ENCODE measurements at regions not wholly inside any gene's neighbourhood (a gene's known extent, or its start where the extent isn't known, plus 50 kb on each side); places are given as distances from the start of the nearest gene placed in this dataset.

DNA sequence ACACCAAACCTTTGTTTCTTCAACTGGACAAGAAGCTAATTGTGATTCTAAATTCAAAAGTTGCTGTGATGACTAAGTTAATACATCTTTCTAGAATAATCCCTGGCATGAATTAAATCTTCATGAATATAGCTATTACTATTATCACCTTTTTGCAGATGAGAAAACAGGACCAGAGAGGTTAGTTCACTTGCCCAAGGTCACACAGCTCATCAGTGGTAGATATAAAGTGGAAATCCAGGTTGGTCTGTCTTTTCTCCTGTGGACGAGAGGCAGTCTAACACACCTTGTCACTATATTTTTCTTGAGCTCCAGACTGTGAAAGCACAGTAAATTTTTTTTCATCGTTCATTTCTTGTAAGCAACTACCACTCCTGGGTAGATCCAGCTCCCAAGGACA, 247.6 kb upstream of the LRTM1 start:
- DNase-seq (ENCODE audit: low spot score) = no peak

DNA sequence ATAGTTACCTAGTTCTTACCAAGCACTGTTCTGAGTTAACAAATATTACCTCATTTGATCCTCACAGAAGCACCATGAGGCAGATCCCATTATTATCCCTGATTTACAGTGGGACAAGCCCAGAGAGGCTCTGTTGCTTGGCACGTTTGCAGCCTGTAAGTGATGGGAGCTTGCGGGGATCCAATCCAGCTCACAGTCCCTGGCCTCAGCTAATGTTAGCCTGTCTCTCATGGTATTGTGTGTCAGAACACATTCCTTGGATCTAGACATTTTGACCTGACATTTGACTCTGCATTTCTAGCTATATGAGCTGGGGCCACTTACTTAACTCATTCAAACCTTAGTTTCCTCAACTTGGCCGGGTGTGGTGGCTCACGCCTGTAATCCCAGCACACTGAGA, 246.9 kb upstream of the LRTM1 start:
- DNase-seq (ENCODE audit: low spot score) = no peak

DNA sequence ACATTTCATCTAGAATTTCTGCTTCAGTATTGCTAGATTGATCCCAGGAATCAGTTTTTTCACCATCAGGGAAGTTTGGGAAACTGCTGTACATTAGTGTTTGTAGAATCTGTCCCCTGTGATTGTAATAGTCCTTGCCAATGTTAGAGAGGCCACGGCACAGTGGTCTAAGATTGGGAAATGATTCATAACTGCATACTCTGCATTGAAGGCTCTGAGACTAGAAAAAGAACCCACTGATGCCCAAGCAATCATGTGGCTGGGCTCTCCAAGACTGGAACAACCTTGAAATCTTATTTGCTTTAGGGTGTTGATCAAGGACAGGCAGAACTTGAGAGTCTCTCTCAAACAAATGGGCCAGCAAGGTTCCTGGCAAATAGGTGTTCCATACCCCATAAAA, 245.6 kb upstream of the LRTM1 start:
- no peak for DNase-seq (ENCODE audit: low spot score)

DNA sequence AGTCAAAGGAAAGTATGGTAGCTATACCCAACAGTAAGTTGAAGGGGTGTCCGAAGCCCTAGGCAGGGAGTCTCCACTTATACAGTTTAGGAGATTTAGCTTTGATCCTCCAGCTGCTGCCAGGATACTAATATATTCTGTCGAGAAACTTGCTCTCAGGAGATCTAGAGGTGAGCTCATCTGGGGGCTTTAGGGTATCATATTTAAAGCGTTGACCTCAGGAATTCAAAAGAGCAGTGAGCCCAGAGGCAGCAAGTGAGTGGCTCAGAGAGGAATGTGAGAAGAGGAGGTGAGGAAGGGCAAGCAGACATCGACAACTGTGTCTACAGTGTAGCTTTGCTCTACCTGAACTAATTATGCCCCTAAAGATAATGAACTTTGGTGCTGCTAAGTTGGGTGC, 245.1 kb upstream of the LRTM1 start:
- DNase-seq (ENCODE audit: low spot score) = no peak

DNA sequence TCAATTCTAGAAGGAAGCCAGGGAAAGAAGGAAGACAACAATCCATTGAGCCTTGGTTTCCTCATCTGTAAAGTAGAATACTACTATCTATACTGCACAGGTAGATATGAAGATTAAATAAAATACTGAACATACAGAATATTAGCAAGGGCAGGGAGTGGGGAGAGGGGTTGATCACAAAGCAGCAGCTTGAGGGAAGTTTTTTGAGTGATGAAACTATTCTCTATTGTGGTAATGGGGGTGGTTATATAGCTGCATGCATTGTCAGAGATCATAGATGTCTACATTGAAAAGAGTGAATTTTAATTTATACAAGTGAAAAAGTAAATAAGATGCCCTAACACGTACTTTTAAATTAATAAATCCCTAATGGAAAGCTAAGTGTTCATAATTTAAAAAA, 242.6 kb upstream of the LRTM1 start:
- no peak for DNase-seq (ENCODE audit: low spot score)

DNA sequence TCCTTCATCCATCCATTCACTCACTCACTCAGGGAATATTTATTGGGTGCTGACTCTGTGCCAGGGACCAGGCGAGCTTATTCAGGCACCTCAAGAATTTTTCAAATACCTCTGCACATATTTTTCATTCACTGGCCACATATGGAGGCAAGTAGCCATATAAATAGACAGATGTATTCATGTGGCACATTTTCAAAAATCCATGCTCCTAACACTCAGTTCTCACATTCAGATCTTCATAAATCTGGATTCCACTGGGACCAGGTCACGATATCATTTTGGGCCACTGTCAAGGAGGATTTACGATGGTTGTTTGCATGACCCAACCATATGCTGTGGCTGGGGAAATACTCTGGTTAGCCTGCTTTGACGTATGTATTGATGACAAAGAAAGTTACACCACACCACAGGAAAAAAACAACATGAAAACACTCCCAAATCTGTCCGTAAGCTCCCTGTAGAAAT, 241.8 kb upstream of the LRTM1 start:
- DNase-seq (ENCODE audit: low spot score) = no peak

DNA sequence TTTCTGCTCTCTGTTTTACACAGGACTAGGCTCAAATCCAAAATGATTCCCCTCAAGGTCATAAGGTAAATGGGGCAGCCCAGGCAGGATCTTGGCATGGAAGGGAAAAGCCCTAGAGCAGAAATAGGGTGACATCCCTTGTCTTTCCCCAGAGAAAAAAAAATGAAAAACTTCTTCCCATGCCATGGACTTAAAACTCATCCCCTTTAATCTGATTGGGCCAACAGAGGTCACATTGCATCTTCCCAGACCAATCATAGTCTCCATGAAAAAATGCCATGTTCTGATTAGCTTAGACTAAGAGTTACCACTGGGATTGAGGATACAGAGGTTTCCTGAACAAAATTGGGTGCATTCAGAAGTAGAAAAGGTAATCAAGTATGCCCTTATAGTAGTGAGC, 241.3 kb upstream of the LRTM1 start:
- no peak for DNase-seq (ENCODE audit: low spot score)

DNA sequence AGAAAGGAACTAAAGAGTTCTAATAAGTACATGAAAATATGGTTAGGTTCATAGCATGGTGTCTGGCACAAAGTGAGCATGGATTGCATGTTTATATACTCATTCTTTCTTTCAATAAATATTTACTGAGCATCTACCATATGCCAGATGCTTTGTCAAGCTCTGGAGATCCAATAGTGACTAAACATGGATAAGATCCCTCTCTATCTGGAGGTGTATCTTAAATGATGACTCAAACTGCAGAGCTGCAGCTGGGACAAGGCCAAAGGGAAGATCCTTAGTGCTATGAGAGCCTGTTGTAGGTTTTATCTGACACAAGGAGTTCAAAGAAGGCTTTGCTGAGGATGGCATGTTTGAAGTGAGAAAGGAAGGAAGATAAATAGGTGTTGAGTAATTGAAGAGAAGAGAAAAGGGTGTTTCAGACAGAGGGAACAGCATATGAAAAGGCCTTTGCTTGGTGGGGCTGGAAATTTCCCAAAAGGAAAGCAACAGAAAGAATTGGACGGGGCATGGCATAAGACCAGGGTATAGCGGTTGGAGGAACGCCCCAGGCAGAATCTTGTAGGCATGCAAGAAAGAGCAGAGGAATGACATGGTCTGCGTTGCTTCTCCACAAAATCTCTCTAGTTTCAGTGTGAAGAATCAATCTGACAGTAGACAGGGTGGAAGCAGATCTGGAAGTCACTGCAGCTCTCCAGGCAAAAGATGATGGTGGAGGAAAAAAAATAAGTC, 239.9 kb upstream of the LRTM1 start:
- DNase-seq (ENCODE audit: low spot score) = no peak

DNA sequence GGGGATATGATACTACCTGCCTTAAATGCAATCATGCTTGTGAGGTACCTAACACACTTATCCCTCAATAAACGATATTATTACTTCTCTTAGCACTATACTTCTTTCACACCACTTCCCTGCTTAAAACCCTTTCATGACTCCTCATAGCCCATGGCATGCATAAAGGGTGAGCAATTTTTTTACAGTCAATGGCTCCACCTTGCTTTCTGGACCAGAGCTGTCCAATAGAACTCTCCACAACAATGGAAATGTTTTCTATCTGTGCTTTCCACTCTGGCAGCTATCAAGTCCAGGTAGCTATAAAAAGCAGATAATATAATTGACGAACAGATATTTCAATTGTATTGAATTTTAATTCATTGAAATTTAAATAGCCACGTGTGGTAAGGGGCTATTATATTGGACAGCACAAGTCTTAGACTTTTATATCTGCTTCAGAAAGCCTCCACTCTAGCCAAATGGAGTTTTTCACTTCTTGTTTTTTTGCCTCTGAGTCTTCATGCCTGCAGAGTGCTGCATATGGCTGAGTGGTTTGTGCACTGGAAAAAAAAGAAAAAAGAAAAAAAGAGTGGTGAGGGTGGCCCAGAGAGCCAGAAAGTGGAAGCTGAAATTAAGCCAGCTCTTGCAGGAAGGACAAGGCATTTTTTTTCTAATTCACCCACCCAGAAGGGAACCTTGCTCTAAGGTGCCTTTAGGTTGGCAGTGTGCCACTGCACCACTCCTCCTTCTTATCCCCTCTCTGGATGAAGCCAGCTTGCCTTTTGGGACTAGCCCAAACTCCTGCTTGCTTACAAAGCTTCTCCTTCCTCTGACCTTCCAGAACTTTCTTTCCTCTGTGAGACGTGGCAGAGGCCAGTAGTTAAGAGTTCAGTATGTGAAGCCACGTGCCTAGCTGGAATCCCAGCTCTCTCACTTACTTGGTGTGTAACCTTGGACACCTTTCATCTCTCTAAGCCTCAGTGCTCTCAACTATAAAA, 239.0 kb upstream of the LRTM1 start:
- DNase-seq (ENCODE audit: low spot score) = no peak

DNA sequence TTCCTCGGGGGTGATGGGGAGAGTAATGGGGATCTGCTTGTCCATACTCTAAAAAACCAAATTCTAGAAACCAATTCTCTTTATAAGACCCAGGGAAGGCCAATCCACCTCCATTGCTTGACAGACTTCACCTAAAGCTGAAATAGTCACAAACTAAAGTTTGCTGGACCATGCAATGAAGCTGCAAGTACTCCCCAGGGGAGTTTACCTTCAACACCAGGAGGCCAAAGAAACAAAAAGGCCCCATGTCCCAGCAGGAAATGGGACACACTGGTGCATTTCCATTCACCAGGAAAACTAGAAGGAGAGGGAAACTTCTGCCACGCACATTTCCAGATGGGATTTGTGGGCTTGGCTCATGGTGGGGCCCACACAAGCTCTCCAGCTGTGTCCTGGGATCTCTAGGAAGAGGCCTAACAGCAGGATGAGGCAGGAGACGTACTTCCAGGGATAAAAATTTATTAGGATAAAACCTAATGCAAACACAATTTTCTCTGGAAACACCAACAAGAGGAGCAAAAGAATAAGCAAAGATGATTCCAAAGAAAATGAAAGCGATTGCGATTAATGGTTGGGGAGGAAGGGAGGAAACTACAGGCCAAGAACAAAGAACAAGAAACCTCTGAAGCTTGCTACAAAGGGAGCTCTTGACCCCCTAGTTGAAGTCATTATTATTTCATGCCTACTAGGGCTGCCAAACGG, 238.0 kb upstream of the LRTM1 start:
- no peak for DNase-seq (ENCODE audit: low spot score)

DNA sequence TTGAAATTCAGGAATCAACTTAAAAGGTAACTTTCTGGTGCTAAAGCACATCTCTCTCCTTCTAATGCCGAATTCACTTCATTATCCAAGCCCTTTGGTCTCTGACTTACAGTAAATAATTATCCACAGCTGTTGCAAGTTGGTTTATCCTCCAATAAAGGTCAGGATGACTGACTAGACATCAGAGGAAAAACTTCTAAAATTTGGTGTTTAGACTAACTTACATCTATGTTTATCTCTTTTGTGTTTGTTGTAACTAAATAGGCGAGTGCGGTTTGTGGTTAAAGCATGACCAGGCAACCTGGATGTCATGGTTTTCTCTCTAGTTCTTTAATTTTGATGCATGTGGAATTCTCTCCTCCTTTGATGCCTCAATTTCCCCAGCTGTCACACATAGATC, 237.4 kb upstream of the LRTM1 start:
- DNase-seq (ENCODE audit: low spot score) = no peak

DNA sequence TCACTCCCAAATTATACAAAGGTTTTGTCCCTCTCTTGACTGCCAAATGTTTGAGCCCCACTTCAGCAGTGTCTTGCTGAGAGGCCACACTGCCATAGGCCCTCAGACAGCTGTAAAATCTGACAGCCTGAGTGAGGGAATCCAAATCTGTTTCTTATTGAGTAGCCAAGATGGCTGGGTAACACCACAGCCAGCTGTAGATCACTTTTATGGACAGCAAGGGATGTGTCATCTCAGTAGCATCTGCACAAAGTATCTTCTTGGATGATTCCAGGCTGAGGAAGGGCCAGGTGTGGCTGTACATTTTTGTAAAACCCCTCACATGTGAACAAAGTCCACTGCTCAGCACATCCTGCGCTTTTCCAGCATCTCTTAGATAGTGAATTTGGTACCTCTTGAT, 237.0 kb upstream of the LRTM1 start:
- DNase-seq (ENCODE audit: low spot score) = no peak

DNA sequence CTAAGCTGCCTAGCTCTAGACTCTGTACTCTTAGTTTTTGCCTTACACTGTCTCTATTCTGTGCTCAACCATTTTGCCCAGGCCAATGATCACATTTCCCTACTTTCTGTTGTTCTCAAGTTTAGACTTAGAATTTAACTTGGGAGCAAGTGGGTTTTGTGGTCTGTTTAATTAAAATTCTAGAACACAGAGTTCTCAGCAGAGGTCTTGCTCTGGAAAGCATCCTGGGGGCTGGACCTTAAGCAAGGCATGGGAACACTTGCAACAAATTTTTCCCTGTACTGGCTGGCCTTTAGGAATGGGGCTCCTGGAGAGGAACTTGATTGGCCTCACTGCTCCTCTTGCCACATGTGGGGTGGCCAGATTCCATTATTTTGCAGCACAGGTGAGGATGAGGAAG, 236.3 kb upstream of the LRTM1 start:
- no peak for DNase-seq (ENCODE audit: low spot score)

DNA sequence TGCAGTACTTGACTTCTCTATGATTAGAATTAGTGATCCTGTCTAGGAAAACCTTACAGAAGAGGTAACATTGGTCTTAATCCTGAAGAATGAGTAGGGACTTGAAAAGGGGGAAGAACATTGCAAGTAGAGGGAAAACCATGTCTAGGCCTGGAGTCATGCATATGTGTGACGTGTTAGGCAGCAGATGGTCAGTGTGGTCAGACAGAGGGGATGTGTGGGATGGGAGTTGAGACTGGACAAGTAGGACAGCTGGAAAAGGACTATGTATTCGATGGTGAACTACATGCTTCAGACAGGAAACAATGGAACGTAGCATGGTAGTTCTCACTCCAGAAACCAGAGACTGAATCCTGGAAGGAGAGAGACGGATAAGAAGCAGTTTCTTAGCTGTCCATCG, 235.6 kb upstream of the LRTM1 start:
- DNase-seq (ENCODE audit: low spot score) = no peak

DNA sequence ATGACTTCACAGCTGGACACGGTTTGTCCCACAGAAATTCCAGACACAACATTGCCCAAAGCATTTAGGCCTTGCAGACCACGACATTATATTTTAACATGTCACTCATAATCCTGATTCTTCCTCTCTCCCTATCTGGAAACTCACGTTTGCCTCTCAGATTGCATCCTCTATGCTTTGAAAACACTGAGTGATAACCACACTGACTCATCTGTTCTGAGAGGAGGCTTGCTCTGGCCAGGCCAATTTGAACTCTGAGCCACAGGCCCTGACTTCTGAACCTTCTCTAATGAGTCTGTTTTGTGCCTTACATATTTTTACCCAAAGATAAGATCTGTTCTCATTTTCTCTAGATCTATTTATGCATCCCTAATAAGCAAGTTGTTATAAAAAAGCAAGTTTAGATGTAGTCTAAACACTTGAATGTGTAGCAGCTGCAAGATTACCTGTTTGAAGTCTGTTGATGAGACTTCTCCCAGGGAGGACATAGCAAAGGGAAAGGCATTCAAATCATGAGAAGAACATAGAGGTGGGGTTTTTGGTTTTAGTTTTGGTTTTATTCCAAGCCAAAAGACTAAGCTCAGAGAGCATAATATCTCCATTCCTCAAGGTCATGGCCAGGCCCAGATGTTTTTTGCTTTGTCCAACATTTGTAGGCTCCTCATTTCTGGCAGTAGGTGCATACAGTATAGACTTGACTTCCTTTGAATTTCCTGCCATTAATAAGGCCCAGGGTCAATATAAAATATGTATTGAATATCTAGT, 234.4 kb upstream of the LRTM1 start:
- DNase-seq (ENCODE audit: low spot score) = no peak

DNA sequence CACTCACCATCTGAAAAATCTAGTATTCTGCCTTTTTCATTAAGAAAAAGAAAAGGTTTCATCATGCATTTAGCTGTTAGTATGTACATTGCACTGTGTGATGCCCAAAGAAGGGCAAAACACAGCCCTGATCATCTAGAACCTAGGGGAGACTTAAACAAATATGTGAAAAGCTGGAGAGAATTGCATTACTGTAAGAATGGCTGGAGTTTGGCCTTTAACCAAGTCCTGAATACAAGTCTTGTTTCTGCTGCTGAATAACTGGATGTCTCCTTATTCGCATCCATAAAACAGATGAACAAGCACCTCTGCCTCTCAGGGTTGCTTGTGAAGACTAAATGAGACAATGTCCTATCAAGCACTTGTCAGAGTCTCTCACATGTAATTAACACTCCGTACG, 233.4 kb upstream of the LRTM1 start:
- DNase-seq (ENCODE audit: low spot score) = no peak

DNA sequence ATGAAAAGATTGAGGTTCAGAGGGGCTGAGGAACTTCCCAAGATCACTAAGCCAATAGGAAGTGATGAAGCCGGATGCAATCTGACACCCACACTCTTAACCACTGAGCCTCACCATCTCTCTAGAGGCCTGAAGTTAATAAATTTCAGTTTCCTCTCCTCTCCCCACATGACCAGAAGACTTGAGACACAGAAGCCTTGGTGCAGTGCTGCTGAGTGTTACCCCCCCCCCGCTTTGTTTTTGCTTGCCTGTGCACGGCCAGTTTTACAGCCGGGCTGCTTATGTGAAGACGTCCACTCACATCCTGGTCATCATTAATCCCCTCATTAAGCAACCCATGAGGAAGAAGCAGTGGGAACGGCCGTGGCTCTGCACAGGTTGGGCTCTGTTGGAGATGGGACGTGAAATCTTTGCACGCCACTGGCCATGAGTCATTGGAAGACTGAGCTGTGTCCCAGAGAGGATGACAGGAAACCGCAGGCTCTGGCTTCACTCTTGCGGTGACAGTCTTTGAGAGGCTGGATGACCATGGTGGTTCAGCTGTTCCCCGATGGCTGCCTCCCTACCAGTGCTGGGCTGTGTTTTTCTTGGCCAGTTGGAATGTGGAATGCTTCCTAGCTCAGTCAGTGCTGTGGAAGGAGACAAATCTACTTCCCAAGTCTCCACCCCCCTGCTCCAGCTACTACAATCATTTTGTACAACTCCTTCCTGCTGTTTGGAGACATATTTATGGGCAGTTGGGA, 232.6 kb upstream of the LRTM1 start:
- no peak for DNase-seq (ENCODE audit: low spot score)

DNA sequence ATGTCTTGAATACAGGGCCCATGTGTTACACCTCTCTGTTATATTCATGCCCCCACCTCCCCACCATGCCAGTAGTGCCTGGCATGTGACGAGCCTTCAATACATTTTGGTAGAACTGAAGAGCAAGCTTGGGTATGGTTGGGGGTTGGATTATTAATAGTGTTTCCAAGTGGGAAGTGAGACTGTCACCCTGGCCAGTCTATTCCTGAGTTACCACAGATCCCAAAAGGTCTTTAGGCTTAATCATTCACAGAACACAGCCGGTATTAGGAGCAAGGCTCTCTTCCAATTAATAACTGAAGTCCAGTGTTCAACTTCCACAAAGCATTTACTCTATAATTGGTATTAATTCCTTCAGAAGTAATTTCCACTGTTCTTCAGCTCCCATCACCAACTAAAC, 231.9 kb upstream of the LRTM1 start:
- no peak for DNase-seq (ENCODE audit: low spot score)

DNA sequence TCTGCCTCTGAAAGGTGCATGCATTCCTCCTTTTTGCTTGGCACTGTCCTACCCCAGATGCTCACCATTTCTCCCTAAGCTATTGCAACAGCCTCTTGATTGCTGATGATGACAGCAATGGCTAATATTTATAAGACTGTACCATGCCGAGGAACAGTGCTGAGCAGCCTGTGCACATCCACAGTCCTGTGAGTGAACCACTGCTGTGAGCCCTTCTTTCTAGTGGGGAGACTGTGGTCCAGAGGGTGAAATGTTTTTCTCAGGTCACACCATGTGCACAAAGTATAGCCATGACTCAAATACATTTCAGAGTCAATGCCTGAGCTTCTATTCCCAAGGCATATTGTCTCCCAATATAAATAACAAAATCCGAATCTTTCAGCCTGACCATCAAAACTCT, 231.2 kb upstream of the LRTM1 start:
- no peak for DNase-seq (ENCODE audit: low spot score)

DNA sequence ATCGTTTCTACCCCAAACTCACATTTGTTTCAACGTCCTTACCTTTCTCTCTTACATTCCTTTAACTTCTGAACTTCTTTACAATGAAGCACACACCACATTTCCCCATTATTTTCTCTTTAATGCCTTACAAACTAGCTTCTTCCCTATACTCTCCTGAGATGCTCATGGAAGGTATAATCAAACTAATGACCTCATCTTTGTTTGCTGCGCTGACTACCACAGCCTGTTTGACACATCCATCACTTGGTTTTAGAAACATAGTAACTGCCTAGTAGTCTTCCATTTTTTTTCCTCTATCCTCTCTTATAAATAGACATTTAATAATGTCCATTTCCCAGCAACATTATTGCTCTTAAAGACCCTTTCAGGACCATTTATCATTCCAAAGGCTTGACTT, 230.5 kb upstream of the LRTM1 start:
- DNase-seq (ENCODE audit: low spot score) = no peak

DNA sequence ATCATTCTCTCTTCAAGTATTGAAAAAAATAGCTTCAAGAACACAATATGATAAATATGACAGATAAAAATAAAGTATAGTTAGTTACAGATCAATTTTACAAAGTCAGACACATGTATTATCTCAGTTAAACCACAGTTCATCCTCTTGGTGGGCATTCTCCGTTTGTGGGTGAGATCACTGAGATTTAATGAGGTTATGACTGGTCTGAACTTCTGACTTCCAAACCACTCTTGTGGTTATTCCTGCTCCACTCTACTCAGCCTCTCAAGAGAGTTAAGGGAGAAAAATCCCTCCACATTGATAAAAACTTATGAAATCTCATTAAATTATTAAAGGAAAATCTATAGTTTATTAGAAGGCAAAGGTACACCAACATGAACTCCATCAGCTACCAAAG, 229.9 kb upstream of the LRTM1 start:
- no peak for DNase-seq (ENCODE audit: low spot score)

Data from HuH-7 (cell line).